ENCODE measurements at regions not wholly inside any gene's neighbourhood (a gene's known extent, or its start where the extent isn't known, plus 50 kb on each side); places are given as distances from the start of the nearest gene placed in this dataset.

DNA sequence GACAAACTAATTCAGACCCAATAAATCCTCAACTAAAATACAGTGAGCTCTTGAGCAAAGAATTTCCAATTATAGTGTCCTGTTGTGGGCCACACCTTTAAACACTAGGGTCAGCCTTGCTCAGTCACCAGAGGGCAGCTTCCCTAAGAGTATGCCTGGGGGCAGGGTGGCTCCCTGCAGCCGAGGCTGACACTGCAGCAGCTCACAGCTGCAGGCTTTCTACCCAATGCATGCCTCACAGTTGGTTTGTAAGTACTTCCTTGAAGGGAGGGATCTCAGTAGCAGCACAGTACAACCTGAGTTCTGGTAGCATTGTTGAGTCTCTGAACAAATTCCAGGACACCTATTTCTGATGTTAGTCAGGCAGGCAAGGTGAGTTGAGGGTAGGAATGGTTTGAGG, 335.6 kb downstream of the TUSC7 start:
- no peaks in the 10 kb centered on the region for H4K20me1 ChIP-seq (ENCODE audit: insufficient read depth, low read length)
- no peak overlapping the region for H3K27ac ChIP-seq (ENCODE audit: low read depth, low read length)
- no peaks in the 10 kb centered on the region for H3K27me3 Mint-ChIP-seq (ENCODE audit: low read depth, unreplicated experiment)
- peaks cover 4% of the 10 kb centered on the region for H3K4me1 Mint-ChIP-seq (ENCODE audit: low read depth, unreplicated experiment)
- no peaks in the 10 kb centered on the region for H3K36me3 ChIP-seq (ENCODE audit: insufficient read depth, low read length)
- H3K9me3 Mint-ChIP-seq (ENCODE audit: unreplicated experiment): no peaks in the 10 kb centered on the region
- FAIRE-seq (no peak), DNase-seq (ENCODE audit: low read depth) (no peak)
- no peak overlapping the region for H3K4me3 Mint-ChIP-seq (ENCODE audit: unreplicated experiment)
- TF ChIP-seq, protein P1, sequence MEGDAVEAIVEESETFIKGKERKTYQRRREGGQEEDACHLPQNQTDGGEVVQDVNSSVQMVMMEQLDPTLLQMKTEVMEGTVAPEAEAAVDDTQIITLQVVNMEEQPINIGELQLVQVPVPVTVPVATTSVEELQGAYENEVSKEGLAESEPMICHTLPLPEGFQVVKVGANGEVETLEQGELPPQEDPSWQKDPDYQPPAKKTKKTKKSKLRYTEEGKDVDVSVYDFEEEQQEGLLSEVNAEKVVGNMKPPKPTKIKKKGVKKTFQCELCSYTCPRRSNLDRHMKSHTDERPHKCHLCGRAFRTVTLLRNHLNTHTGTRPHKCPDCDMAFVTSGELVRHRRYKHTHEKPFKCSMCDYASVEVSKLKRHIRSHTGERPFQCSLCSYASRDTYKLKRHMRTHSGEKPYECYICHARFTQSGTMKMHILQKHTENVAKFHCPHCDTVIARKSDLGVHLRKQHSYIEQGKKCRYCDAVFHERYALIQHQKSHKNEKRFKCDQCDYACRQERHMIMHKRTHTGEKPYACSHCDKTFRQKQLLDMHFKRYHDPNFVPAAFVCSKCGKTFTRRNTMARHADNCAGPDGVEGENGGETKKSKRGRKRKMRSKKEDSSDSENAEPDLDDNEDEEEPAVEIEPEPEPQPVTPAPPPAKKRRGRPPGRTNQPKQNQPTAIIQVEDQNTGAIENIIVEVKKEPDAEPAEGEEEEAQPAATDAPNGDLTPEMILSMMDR (IDR thresholded peaks at IDR 0.05; ENCODE audit: insufficient read depth, low read depth, low read length): no peak
- TF ChIP-seq EZH2 (IDR thresholded peaks at IDR 0.05; ENCODE audit: insufficient read depth, low read length): no peak
- no peaks in the 10 kb centered on the region for H3K4me1 ChIP-seq (ENCODE audit: insufficient read depth, low read length)
- H3K9ac ChIP-seq (ENCODE audit: low read length): no peak overlapping the region
- no peaks in the 10 kb centered on the region for H3K27me3 ChIP-seq (ENCODE audit: insufficient read depth, low read length)
- no peak overlapping the region for H3K4me3 ChIP-seq (ENCODE audit: insufficient read depth, low read depth, low read length)
- H3K36me3 Mint-ChIP-seq (ENCODE audit: low read depth, unreplicated experiment): no peaks in the 10 kb centered on the region
- H3K9me3 ChIP-seq (ENCODE audit: insufficient read depth, low read depth, low read length): no peaks in the 10 kb centered on the region
- H3K4me2 ChIP-seq (ENCODE audit: low read length): no peak overlapping the region
- H3K79me2 ChIP-seq (ENCODE audit: insufficient read depth, low read length): no peaks in the 10 kb centered on the region
- H2AFZ ChIP-seq (ENCODE audit: low read depth, low read length): no peak overlapping the region
- H3K27ac Mint-ChIP-seq (ENCODE audit: unreplicated experiment): no peak overlapping the region

DNA sequence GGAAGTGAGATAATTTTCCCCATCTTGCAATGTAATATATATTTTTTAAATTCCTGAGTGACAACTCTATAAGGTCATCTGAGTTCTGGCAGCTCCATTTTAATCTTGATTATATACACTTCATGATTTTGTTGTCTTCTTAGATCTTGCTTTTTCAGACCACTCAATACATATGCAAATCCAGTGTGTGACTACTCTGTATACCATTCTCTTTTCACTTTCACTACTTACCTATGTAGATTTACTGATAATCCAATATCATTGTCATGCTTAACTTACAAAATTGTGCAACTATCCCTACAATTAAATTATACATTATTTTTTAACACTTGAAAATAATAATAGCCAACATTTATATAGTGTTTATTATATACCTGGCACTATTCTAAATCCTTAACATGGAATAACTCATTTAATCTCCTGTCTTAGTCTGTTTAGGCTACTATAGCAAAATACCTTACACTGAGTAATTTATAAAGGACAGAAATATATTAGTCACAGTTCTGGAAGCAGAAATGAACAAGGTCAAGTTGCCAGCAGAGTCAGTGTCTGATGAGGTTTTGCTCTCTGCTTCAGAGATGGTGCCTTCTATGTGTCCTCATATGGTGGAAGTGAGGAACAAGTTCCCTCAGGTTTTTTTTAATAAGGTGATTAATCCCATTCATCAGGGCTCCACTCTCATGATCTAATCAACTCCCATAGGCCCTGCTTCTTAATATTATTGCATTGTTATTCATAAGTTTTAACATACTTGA, 338.5 kb downstream of the TUSC7 start:
- peaks cover 8% of the 10 kb centered on the region for H3K4me1 Mint-ChIP-seq (ENCODE audit: low read depth, unreplicated experiment)
- no peak overlapping the region for H2AFZ ChIP-seq (ENCODE audit: low read depth, low read length)

More for the DNA sequence above, 338.5 kb downstream of the TUSC7 start:
- H3K9ac ChIP-seq (ENCODE audit: low read length): no peak overlapping the region
- H3K36me3 ChIP-seq (ENCODE audit: insufficient read depth, low read length): no peaks in the 10 kb centered on the region
- FAIRE-seq: no peak
- no peaks in the 10 kb centered on the region for H3K27me3 ChIP-seq (ENCODE audit: insufficient read depth, low read length)
- H3K4me2 ChIP-seq (ENCODE audit: low read length): no peak overlapping the region
- H3K4me3 ChIP-seq (ENCODE audit: insufficient read depth, low read depth, low read length): no peak overlapping the region
- no peaks in the 10 kb centered on the region for H3K27me3 Mint-ChIP-seq (ENCODE audit: low read depth, unreplicated experiment)
- H3K27ac ChIP-seq (ENCODE audit: low read depth, low read length): no peak overlapping the region
- H3K9me3 Mint-ChIP-seq (ENCODE audit: unreplicated experiment): no peaks in the 10 kb centered on the region
- no peak overlapping the region for H3K27ac Mint-ChIP-seq (ENCODE audit: unreplicated experiment)
- TF ChIP-seq, protein P1 (IDR thresholded peaks at IDR 0.05; ENCODE audit: insufficient read depth, low read depth, low read length): no peak
- no peak for TF ChIP-seq EZH2 (IDR thresholded peaks at IDR 0.05; ENCODE audit: insufficient read depth, low read length)
- no peak for DNase-seq (ENCODE audit: low read depth)
- no peak overlapping the region for H3K4me3 Mint-ChIP-seq (ENCODE audit: unreplicated experiment)
- H3K79me2 ChIP-seq (ENCODE audit: insufficient read depth, low read length): no peaks in the 10 kb centered on the region
- no peaks in the 10 kb centered on the region for H3K36me3 Mint-ChIP-seq (ENCODE audit: low read depth, unreplicated experiment)
- no peaks in the 10 kb centered on the region for H3K9me3 ChIP-seq (ENCODE audit: insufficient read depth, low read depth, low read length)
- no peaks in the 10 kb centered on the region for H3K4me1 ChIP-seq (ENCODE audit: insufficient read depth, low read length)
- no peaks in the 10 kb centered on the region for H4K20me1 ChIP-seq (ENCODE audit: insufficient read depth, low read length)

Measured in astrocyte (in vitro differentiated cells and primary cell).